Lung (tissue), 11 donors: ENCODE measurements at regions not wholly inside any gene's neighbourhood (a gene's known extent, or its start where the extent isn't known, plus 50 kb on each side); places are given as distances from the start of the nearest gene placed in this dataset.

Experiments used
- ATAC-seq: fragments of 200-7000 bp; cut with Tn5 transposase; one replicate; pipeline ENCODE4 v1.9.1; 2020; ENCODE audit warnings: moderate number of reproducible peaks; ENCODE audit not compliant: insufficient read depth, low FRiP score
- DNase-seq, 3 donors: peaks; one replicate each; pipeline ENCODE4 v3.0.0-alpha.2; 2013 to 2017
- H3K27ac ChIP-seq, 2 donors: one replicate each; pipeline ENCODE4 v1.5.1; 2013; ENCODE audit warnings: mild to moderate bottlenecking in 2 of 2, moderate library complexity in 2 of 2, control low read depth in 1 of 2, inconsistent platforms in 1 of 2, low read depth in 1 of 2, low read length in 1 of 2
- H3K27me3 ChIP-seq, 3 donors: one replicate each; pipeline ENCODE4 v1.5.1; 2013; ENCODE audit warnings: low read length in 2 of 3; ENCODE audit not compliant: control insufficient read depth in 3 of 3, insufficient read depth in 3 of 3
- H3K36me3 ChIP-seq, 4 donors: one replicate each; pipeline ENCODE4 v1.5.1; 2013; ENCODE audit warnings: low read length in 4 of 4, mild to moderate bottlenecking in 1 of 4, moderate library complexity in 1 of 4; ENCODE audit not compliant: control insufficient read depth in 4 of 4, insufficient read depth in 4 of 4
- H3K4me1 ChIP-seq, 5 donors: one replicate each; pipeline ENCODE4 v1.5.1; 2013; ENCODE audit warnings: low read length in 5 of 5, mild to moderate bottlenecking in 2 of 5, moderate library complexity in 1 of 5; ENCODE audit not compliant: control insufficient read depth in 5 of 5, insufficient read depth in 5 of 5
- H3K4me3 ChIP-seq: one replicate; pipeline ENCODE4 v1.5.1; 2013; ENCODE audit warnings: mild to moderate bottlenecking, control low read depth, moderate library complexity
- H3K9ac ChIP-seq, 2 donors: one replicate each; pipeline ENCODE4 v1.5.1; 2013; ENCODE audit warnings: low read length in 2 of 2, control low read depth in 1 of 2; ENCODE audit not compliant: insufficient read depth in 1 of 2
- H3K9me3 ChIP-seq, 4 donors: one replicate each; pipeline ENCODE4 v1.5.1; 2013; ENCODE audit warnings: low read length in 3 of 4, mild to moderate bottlenecking in 1 of 4, moderate library complexity in 1 of 4; ENCODE audit not compliant: control insufficient read depth in 4 of 4, insufficient read depth in 3 of 4
- WGBS, 2 donors: extraction: QIAGEN DNeasy Blood & Tissue Kit; methylation state at CpG; one replicate each; pipeline ENCODE4 v1.1.7; 2013; 5-methylcytosine and 5-hydroxymethylcytosine counted together
- TF ChIP-seq, protein P1 (sequence below): IDR thresholded peaks from 2 replicates; pipeline ENCODE4 v1.5.1; 2012; ENCODE audit warnings: mild to moderate bottlenecking; ENCODE audit errors: control extremely low read depth, extremely low read depth
- donor health status: control.
- donor health status: control.
- donor health status: Bipolar disorder and iron deficiency.
- donor health status: healthy.
- donor health status: DM: yes; HTN: yes; CAD: no.

DNA sequence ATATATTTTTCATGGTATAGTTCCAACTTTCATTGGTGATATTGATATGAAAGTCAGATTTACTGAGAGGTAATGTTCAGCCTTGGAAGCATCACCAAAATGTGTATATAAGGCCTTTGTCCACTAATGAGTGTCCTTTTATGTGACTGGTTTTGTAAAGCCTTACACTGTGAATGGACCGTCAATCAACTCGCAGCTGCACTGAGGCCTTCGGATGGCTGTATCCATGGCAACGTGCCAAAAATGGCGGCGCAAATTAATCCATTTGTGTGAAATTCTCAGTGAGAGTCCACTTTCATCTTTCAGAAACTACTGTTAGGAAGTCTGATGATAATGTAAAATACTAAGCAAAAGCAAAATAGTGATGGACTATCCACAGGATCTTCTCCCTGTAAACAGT, 131.7 kb downstream of the SPCS3 start:
- Histone ChIP-seq H3K9ac (no peak overlapping the region), H3K36me3 (no peaks in the 10 kb centered on the region), H3K4me3 (no peak overlapping the region), H3K4me1 (no peaks in the 10 kb centered on the region), H3K27me3 (no peaks in the 10 kb centered on the region), H3K9me3 (no peaks in the 10 kb centered on the region), H3K27ac (no peak overlapping the region)
- 85% methylated on average over 6 of the region's 6 CpGs for WGBS, 2 donors
- ATAC-seq, result no peak
- no peak for DNase-seq
- TF ChIP-seq, protein P1, sequence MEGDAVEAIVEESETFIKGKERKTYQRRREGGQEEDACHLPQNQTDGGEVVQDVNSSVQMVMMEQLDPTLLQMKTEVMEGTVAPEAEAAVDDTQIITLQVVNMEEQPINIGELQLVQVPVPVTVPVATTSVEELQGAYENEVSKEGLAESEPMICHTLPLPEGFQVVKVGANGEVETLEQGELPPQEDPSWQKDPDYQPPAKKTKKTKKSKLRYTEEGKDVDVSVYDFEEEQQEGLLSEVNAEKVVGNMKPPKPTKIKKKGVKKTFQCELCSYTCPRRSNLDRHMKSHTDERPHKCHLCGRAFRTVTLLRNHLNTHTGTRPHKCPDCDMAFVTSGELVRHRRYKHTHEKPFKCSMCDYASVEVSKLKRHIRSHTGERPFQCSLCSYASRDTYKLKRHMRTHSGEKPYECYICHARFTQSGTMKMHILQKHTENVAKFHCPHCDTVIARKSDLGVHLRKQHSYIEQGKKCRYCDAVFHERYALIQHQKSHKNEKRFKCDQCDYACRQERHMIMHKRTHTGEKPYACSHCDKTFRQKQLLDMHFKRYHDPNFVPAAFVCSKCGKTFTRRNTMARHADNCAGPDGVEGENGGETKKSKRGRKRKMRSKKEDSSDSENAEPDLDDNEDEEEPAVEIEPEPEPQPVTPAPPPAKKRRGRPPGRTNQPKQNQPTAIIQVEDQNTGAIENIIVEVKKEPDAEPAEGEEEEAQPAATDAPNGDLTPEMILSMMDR, result no peak

DNA sequence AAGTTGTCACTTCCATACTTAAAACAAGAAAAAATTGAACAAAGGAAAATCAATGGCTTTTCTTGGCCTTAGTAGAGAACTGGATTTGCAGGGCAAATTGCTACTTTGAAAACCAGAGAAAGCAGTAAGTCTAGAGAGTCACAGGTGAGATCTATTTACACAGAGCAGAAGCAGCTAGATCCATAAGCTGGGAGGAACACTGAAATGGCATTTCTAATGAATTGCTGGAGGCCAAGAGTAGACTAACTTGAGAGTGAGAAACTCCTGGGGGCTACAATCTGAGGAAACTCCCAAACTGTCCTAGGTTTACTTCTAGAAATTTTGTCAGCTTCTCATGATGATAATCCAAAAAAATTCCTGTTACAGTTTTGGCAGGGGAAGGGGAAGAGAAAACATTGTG, 133.3 kb downstream of the SPCS3 start:
- no peak for ATAC-seq
- no peak overlapping the region for H3K27ac ChIP-seq
- H3K4me1 ChIP-seq, result no peaks in the 10 kb centered on the region
- no peaks in the 10 kb centered on the region for H3K36me3 ChIP-seq
- no peaks in the 10 kb centered on the region for H3K9me3 ChIP-seq
- H3K9ac ChIP-seq, result no peak overlapping the region
- TF ChIP-seq, protein P1, result no peak
- no peak for DNase-seq
- H3K4me3 ChIP-seq, result no peak overlapping the region
- no peaks in the 10 kb centered on the region for H3K27me3 ChIP-seq

- TF ChIP-seq, protein P1, result no peak
- WGBS, 2 donors, result 90% methylated on average over 2 of the region's 2 CpGs
- ATAC-seq, result no peak
These were observed 133.9 kb downstream of the SPCS3 start for GRCh38 chr4:176453658-176454057.

GRCh38 chr4:176464748-176465147, 145.0 kb downstream of the SPCS3 start:
- H3K9ac ChIP-seq, result no peak overlapping the region
- 84 to 86% methylated on average over 2 of the region's 2 CpGs for WGBS, 2 donors

More at GRCh38 chr4:176453658-176454057, 133.9 kb downstream of the SPCS3 start:
- H3K4me1 ChIP-seq, result no peaks in the 10 kb centered on the region
- no peak overlapping the region for H3K9ac ChIP-seq
- H3K9me3 ChIP-seq, result no peaks in the 10 kb centered on the region
- H3K4me3 ChIP-seq, result no peak overlapping the region
- no peaks in the 10 kb centered on the region for H3K27me3 ChIP-seq
- H3K36me3 ChIP-seq, result no peaks in the 10 kb centered on the region
- no peak for DNase-seq
- H3K27ac ChIP-seq, result no peak overlapping the region

More at GRCh38 chr4:176464748-176465147, 145.0 kb downstream of the SPCS3 start:
- H3K4me3 ChIP-seq, result no peak overlapping the region
- no peaks in the 10 kb centered on the region for H3K27me3 ChIP-seq
- no peaks in the 10 kb centered on the region for H3K4me1 ChIP-seq
- H3K9me3 ChIP-seq, result no peaks in the 10 kb centered on the region
- TF ChIP-seq, protein P1, result no peak
- H3K27ac ChIP-seq, result no peak overlapping the region
- no peak for ATAC-seq
- no peak for DNase-seq
- H3K36me3 ChIP-seq, result no peaks in the 10 kb centered on the region
